ENCODE measurements at regions not wholly inside any gene's neighbourhood (a gene's known extent, or its start where the extent isn't known, plus 50 kb on each side); places are given as distances from the start of the nearest gene placed in this dataset.
"Not testable (repeated sequence)": the region's sequence is repeated elsewhere in the genome, so short reads cannot be mapped to it uniquely, and the experiment has no call there.

DNA sequence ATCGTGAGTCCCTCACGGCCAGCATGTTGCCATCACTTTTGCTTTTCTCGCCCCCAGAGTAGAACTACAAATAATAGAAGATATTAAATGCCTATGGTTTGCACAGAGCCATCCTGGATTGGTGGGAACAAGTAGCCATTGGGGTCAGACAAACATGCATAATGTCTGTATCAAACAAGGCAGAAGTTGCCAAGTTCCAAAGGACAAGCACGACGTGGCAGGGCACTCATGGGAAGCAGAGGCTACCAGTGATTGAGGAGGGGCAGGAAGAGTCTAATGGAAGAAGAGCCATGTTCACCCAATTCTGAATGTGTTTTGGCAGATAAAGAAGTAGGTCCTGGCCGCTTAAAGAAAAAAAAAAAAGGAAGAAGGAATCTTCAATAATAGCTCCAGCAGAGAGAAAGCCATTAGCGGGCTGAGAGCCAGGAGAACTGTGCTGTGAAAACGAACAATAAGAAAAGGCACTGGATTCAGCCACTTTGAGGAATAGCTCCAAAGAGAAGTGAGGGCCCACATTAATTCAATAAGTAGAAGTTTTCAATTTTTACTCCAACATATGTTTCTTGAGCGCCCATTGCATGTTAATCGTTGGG lies 153.7 kb upstream of the ADCY2 start:
- no peak for DNase-seq

DNA sequence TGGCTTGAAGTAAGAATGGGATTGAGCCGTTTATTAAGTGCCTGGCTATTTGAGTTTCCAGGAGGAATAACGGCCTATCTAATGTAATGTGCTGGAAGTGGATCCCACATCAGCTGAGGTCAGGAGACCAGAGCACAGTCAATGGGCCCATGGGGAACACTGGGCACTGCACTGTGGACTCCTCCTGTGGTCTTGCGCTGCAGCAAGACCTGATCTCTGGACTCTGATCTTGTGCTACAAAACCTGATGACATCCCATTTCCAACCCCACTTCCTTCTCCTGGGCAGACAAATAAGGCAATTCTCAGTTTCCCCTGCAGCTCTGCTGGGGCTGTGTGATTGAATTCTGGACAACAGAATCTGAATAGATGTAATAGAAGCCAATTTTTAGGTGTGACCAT lies 151.7 kb upstream of the ADCY2 start:
- no peak for DNase-seq

DNA sequence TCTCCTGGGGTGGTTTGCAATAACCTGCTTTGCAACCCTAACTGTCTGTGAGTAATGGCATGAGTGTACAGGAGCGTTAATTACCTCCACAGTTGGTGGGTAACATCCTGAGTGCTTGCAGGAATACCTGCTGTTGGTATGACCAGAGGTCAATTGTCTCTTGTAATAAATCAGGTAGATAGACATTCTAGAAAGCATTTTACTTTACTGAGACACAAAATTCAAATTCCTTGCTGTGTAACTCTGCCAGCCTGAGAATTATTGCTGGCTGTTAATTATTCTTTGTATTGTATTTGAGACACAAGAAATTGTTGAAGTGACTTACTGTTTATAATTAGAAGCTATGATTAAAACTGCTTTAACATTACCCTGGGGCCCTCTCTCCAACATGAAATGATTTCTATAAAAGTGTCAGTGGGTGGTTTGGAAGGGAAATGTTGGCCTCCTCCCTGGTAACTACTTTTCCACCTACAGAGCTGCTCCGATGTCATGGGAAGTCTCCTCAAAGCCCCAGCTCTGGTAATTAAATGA lies 150.8 kb upstream of the ADCY2 start:
- no peak for DNase-seq

DNA sequence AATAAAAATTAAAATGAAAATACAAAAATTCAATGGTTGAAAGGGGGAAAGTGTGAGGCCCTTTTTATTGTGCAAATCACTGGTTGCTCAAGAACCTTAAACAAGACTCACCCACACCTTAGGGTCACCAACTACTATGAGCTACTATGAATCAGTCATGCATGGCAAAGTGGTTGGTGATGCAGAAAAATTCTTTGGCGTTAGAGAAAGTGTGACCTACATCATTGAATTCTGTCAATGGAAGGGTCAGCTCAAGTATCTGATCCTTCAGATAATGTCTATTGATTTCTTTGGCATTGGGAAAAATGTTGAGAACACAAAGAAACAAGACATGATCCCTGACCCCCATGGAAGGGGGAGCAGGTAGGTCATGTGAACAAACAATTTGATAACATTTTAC lies 149.7 kb upstream of the ADCY2 start:
- DNase-seq = no peak

DNA sequence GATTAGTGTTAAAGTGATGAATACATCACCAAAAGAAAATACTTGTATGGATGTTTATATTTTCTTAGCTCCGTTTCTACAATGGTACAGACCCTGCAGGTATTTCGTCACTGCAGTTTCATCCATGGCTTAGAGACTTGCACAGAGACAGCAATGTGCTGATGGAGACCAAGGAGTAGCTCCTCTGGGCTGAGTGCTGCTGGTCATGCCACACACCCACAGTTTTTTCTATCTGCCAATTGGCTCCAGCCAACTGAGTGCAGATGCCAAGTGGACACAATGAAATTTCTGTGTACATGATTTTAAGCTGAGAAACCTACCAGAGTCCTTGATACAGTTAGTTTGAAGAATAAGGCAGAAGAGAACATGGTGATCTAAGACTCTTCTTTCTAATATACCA lies 145.9 kb upstream of the ADCY2 start:
- DNase-seq = no peak

DNA sequence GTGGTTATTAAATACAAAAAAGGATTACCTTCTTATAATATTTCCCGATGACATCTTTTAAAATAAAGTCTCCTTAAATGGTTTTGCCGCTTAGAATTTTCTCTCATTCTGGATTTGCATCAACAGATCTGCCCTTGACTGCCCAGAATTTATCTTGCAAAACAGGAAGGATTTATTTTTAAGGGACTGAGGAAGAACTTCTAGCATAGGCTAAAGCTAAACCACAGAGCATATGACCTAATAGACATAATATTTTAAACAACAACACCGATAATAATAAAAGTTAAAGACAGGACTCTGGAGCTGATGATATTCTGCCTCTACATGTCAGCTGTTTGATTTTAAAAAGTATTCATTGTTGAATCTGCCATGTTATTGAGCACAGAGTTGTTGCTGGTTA lies 145.3 kb upstream of the ADCY2 start:
- no peak for DNase-seq

DNA sequence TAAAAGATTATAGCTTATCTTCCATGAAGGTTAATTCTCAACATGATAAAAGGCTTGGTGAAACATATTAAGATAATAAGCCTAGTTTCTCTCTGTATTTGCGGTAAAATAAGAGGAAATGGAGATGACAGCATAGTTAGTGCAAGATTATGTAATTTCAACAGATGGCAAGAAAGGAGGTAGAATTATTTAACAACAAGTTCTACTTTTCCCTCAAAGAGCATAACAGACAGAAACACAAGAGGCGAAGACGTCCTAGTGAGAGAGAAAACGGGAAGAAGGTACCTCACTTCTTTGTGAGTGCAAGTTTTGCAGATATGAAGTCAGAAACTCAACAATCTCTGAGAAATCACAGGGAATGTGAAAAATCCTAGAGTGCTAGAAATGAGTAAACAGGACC lies 144.8 kb upstream of the ADCY2 start:
- DNase-seq = no peak

DNA sequence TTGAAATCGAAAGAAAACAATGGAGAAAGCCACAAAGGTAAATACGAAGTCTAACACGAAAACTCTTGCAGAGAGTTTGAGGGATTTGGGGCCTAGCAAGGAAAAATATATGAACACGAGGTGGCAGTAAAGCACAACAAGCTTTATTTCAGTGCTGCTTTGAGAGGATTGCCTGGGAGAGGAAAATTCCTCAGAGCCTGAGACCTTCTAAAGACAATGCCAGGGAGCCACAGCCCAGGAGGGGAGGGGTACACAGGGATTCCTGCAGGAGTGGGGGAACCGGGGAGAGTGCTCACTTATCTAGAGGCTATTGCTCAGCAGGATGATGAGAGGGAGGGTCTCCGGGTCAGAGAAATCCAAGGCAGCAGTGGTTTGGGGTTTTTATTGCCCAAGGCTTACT lies 134.9 kb upstream of the ADCY2 start:
- peak; percentile 4 for DNase-seq

DNA sequence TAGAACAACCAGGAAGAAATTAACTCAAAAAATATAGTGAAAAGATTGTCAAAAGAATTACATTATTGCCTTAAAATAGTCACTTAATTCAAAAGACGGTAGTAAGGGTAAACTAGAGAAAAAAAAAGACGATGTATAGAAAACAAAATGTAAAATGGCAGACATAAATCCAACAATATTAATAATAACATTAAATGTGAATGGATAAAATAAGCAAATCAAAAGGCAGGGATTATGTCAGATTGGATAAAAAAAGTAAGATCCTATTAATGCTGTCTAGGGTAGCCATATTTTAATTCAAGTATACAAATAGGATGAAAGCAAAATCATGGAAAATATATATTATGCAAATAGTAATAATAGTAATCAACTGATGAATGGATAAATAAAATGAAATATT lies 134.0 kb upstream of the ADCY2 start:
- no peak for DNase-seq

DNA sequence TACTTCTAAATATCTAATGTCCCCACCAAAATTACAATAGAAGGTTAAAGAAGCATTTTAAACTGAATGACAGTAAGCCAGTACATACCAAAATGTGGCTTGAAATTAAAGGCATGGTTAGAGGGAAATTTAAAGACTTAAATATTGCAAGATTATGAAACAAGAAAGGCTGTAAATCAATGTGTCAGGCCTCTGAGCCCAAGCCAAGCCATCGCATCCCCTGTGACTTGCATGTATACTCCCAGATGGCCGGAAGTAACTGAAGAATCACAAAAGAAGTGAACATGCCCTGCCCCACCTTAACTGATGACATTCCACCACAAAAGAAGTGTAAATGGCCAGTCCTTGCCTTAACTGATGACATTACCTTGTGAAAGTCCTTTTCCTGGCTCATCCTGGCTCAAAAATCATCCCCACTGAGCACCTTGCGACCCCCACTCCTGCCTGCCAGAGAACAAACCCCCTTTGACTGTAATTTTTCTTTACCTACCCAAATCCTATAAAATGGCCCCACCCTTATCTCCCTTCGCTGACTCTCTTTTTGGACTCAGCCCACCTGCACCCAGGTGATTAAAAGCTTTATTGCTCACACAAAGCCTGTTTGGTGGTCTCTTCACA lies 132.4 kb upstream of the ADCY2 start:
- not testable (repeated sequence) for DNase-seq

DNA sequence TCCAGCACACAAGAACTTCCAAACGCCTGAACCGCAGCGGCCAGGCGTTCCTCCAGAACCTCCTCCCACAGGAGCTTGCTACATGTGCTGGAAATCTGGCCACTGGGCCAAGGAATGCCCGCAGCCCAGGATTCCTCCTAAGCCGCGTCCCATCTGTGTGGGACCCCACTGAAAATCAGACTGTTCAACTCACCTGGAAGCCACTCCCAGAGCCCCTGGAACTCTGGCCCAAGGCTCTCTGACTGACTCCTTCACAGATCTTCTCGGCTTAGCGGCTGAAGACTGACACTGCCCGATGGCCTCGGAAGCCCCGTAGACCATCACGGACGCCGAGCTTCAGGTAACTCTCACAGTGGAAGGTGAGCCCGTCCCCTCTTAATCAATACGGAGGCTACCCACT lies 130.2 kb upstream of the ADCY2 start:
- DNase-seq = not testable (repeated sequence)

DNA sequence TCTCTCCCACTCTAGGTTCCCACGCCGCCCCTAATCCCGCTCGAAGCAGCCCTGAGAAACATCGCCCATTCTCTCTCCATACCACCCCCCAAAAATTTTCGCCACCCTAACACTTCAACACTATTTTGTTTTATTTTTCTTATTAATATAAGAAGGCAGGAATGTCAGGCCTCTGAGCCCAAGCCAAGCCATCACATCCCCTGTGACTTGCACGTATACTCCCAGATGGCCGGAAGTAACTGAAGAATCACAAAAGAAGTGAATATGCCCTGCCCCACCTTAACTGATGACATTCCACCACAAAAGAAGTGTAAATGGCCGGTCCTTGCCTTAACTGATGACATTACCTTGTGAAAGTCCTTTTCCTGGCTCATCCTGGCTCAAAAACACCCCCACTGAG lies 127.2 kb upstream of the ADCY2 start:
- DNase-seq = not testable (repeated sequence)

DNA sequence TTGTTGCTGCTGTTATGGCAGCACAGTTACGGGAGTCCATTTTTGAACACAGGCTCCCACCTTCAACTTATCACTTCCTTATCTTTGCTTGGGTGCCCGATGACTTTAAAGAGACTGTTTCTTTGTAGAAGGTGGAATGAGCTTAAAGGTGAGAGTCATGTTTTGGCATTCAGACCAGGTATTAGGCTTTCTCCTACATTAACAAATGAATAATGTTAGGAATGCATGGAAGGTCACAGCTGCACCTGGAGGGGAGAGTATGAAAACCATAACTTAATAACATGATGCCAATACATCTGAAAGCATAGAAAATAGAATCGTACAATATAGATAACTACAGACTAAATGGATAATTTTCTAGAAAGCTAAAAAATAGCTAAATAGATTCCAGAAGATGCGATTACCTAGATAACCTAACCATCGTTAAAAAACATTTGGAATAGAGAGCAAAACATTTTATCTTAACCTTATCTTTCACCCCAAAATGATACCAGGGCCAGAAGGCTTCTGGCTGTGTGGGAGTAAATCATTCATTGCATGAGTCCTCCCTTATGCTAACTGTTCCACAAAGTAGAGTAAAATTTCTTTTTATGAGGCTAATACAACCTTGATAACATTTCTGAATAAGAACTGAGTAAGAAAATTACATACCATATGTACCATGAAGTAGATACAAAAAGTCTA lies 126.2 kb upstream of the ADCY2 start:
- no peak for DNase-seq

DNA sequence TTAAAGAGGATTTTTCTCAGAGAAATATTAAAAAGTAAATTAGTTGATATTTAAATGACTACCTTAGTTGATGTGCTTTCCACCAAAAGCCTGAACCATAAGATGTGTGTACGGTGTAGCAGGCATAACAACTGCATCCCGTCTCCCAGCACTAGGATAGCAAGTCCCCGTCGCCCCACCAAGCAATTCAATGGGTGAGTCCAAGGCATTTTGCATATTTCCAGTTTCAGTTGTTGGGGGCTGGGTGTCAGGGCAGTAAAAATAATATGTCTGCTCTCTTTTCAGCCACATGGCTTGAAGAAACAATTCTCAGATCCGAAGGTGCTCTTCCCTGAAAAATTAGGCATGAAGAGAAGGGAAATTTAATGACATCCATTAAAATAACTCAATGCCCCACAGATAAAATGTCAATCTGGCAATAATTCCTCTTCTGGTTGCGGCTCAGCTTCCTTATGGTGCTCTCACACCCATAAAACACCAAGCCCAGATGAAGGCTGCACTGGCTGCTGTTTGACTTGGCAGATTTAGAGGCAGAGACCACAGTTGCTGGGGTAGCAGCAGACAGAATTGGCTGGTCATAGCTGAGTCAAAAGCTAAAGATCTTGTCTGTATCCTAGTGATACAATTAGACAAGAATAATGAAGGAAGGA lies 124.4 kb upstream of the ADCY2 start:
- DNase-seq = no peak

DNA sequence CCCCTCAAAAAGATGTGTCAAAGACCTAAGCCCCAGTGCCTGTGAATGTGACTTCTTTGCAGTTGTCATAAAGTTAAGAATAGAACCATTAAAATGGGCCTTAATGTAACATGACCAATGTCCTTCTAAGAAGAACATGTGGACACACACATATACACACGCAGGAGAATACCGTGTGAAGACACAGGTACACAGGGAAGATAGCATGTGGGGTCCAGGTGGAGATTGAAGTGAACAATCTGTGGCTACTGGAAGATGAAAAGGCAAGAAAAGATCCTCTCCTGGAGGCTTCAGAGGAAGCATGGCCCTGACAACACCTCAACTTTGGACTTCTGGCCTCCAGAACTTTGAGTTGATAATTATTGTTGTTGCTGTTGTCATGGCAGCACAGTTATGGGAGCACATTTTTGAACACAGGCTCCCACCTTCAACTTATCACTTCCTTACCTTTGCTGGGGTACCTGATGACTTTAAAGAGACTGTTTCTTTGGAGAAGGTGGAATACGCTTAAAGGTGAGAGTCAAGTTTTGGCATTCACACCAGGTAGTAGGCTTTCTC lies 123.5 kb upstream of the ADCY2 start:
- no peak for DNase-seq

DNA sequence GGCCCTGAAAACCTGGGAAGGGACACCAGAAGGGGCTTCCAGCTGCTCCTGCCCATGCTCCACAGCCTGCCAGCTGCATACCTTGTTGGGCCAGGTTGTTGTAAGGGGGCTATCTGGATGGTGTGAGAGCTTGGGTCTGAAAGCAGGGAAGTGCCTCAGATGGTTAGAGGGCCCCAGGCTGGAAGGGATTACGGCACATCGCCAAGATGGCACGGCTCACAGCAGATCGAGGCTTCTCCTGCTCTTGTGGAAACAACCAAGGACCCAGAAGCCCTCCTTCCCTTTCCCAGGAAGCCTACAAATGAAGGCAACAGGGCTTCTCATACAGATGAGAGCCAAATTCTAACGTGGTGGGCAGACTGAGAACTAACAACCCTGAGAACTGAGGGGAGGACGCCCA lies 121.7 kb upstream of the ADCY2 start:
- DNase-seq = no peak

DNA sequence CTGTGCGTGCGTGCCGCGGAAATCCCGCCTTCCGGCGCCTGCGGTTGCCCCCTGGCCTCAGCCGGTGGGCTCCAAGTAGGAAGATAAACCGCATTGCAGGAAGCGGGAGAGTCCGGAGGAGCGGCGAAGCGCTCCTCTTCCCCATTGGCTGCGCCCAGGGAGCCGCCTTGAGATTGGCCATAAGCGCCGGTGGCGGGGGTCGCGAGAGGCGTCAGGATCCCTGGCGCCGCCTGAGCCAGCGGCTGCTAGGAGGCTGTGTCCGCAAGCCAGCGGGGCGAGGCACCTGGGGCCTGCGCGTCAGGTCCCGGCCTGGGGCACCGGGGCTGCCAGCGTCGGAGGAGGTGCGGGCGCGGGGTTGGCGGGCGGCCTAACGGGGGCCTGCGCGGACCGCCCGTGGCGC lies 106.3 kb upstream of the ADCY2 start:
- not testable (repeated sequence) for DNase-seq

DNA sequence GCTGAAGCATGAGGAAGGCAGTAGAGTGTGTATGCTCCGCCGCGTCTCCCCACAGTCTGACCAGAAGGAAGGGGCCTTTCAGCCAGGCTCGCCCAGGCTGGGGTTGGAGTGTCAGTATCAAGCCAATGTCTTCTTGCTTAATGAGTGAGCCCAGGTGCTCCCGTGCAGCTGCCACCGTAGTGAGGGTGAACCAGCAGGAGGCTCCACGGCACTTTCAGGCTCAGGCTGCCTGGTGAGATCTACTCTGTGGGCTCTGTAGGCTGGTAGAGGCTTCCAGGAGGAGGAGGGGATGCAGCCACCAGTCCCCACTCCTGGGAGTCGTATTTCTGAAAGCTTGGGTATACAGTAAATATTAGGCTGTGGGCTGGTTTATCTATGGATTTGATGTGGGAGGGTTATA lies 98.1 kb upstream of the ADCY2 start:
- DNase-seq = not testable (repeated sequence)

DNA sequence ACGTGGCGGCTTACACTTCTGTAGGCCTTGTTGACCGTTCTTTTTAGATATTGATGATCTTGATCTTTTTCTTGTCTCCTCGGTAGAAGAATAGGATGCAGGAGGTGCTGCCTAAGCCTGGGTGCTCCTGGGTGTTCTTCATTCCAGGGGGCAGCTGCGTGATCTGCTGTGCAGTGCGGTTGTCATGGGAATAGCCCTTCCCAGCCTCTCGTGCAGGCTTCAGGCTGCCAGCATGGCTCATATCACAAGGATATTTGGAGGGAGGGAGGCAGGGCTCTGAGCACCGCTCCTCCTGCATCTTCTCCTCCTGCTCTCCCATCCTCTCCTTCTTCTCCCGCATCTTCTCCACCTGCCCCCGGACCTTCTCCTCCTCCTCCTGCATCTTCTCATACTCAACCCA lies 96.2 kb upstream of the ADCY2 start:
- DNase-seq = not testable (repeated sequence)

DNA sequence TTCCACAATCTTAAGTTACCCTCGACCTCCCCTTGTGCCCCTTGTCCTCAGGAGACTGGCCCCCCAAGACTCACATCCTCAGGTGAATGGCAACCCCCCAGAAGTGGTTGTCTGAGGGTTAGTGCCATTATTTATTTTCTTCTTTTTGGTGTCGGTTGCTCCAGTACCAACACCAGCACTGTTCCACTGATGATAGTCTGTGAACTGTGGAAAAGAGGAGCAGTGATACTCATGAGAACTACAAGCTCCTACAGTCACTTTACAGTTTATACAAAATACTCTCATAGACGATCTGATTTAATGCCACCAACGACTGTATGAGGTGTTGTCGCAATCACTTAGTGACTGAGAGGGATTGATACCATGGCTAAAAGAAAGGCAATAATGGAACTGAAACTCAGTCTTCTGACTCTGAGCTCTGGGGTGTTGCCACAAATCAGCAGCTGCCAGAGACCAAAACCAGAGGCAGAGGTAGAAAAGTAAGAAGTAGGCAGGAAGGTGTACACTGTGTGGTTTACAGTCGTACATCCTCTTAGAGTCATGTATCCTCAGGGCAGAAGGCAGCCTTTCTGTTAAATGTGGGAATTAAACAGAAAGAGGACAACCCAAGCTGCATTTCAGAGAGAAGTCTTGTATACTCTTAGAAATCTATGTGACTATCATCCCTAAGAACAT lies 90.8 kb upstream of the ADCY2 start:
- not testable (repeated sequence) for DNase-seq

DNA sequence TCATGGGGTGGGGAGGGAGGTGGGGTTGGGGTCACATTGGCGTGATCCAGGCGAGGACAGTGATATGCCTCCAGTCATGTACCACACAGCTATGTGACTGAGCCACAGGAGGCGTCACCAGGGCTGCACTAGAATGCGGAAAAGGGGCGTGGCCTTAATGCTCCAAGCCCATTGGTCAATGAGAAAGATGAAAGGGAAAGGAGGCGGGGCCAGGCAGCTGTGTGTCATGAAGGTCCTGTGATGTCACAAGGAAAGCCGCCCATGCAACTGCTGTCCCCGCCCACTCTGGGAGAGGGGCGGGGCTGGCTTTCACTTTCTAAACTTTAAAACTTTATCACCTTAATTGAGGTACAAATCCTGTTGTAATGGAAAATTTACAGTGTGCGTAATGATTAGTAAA lies 89.4 kb upstream of the ADCY2 start:
- not testable (repeated sequence) for DNase-seq

DNA sequence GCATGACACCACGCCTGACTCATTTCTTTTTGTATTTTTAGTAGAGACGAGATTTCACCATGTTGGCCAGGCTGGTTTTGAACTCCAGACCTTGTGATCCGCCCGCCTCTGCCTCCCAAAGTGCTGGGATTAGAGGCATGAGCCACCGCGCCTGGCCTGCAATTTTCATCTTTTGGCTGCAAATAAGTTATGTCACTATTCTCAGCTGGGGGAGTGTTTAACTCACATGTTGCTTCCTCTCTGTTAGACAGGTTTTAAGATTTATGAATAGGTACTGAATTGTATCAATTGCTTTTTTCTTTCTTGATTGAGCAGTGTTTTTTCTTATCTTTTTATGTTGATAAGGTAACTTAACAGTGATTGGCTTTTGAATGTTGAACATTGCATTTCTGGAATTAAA lies 88.2 kb upstream of the ADCY2 start:
- DNase-seq = not testable (repeated sequence)

DNA sequence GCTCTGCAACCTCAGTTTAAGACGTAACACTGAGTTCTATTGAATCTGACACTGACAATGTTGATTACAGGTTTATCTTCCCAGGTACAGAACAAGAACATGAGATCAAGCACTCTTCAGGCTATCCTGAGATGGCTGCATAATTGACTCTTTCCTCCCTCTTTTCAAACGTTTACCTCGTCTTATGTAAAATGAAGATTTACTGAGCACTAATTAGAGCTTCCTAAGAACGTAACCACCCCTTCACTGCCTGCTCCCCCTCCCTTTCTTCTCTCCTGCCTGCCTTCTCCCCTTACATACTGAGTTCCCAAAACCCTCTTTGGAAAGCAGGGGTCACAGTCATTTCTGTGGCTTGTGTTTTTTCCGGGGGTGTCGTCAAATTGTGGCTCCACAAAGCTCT lies 86.2 kb upstream of the ADCY2 start:
- DNase-seq = not testable (repeated sequence)
